Smooth muscle cell (in vitro differentiated cells): ENCODE measurements at regions not wholly inside any gene's neighbourhood (a gene's known extent, or its start where the extent isn't known, plus 50 kb on each side); places are given as distances from the start of the nearest gene placed in this dataset.

Experiments
- DNase-seq: peaks from one replicate; lab custom pipeline; 2025; ENCODE audit not compliant: unreplicated experiment; lab: John Stamatoyannopoulos, UW
- H2AFZ ChIP-seq: fragments of 200-600 bp; sonication (generic); 2 replicates; pipeline ENCODE4 v1.6.0; 2016; ENCODE audit warnings: antibody characterized with exemption, low read depth, mild to moderate bottlenecking
- H3F3A ChIP-seq: fragments of 200-600 bp; sonication (generic); 2 replicates; pipeline ENCODE4 v1.6.0; 2017; ENCODE audit warnings: antibody characterized with exemption, low read depth
- H3K27ac ChIP-seq: fragments of 200-600 bp; sonication (generic); 2 replicates; pipeline ENCODE4 v1.5.1; 2016; ENCODE audit warnings: low read depth, mild to moderate bottlenecking
- H3K27me3 ChIP-seq: fragments of 200-600 bp; sonication (generic); 2 replicates; pipeline ENCODE4 v1.6.1; 2016; ENCODE audit warnings: low read depth, mild to moderate bottlenecking
- H3K36me3 ChIP-seq: fragments of 200-600 bp; sonication (generic); 2 replicates; pipeline ENCODE4 v1.5.1; 2016; ENCODE audit warnings: low read depth
- H3K4me1 ChIP-seq: fragments of 200-600 bp; sonication (generic); 2 replicates; pipeline ENCODE4 v1.5.1; 2016; ENCODE audit warnings: low read depth
- H3K4me2 ChIP-seq: fragments of 200-600 bp; sonication (generic); 2 replicates; pipeline ENCODE4 v1.6.0; 2016; ENCODE audit warnings: mild to moderate bottlenecking
- H3K4me3 ChIP-seq: fragments of 200-600 bp; sonication (generic); 2 replicates; pipeline ENCODE4 v1.5.1; 2016; ENCODE audit warnings: mild to moderate bottlenecking
- H3K79me2 ChIP-seq: fragments of 200-600 bp; sonication (generic); 2 replicates; pipeline ENCODE4 v1.6.0; 2016; ENCODE audit warnings: low read depth, mild to moderate bottlenecking
- H3K9ac ChIP-seq: fragments of 200-600 bp; sonication (generic); 2 replicates; pipeline ENCODE4 v1.6.0; 2016; ENCODE audit warnings: low read depth
- H3K9me3 ChIP-seq: fragments of 200-600 bp; sonication (generic); replicated peaks from 2 replicates; pipeline ENCODE4 v1.5.1; 2016; ENCODE audit warnings: low read depth
- H4K20me1 ChIP-seq: fragments of 200-600 bp; sonication (generic); 2 replicates; pipeline ENCODE4 v1.6.0; 2016; ENCODE audit warnings: low read depth
- CTCF ChIP-seq: fragments of 200-600 bp; sonication (generic); IDR thresholded peaks from 2 replicates; pipeline ENCODE4 v1.5.1; 2017; ENCODE audit warnings: borderline replicate concordance, mild to moderate bottlenecking, antibody characterized with exemption; ENCODE audit not compliant: insufficient read depth, poor library complexity, severe bottlenecking
- WGBS: methylation state at CpG from one replicate; pipeline ENCODE4 v1.1.7; 2016; ENCODE audit warnings: low lambda C conversion rate; 5-methylcytosine and 5-hydroxymethylcytosine counted together

- H3K27ac ChIP-seq: peak overlapping the region; percentile 9
- DNase-seq: no peak
- no peaks in the 10 kb centered on the region for H3K4me1 ChIP-seq
- no peak overlapping the region for H3K4me3 ChIP-seq
- H3K4me2 ChIP-seq: peak overlapping the region; percentile 24
- no peaks in the 10 kb centered on the region for H3K9me3 ChIP-seq
- H3K9ac ChIP-seq: no peak overlapping the region
- no peaks in the 10 kb centered on the region for H3K36me3 ChIP-seq
- no peak overlapping the region for H2AFZ ChIP-seq
- no peaks in the 10 kb centered on the region for H3K27me3 ChIP-seq
- no peaks in the 10 kb centered on the region for H3F3A ChIP-seq
- no peaks in the 10 kb centered on the region for H3K79me2 ChIP-seq
- no peaks in the 10 kb centered on the region for H4K20me1 ChIP-seq
- no peak for TF ChIP-seq CTCF
Observed at GRCh38 chr6:147759536-147759935, 251.0 kb downstream of the SAMD5 start.

- no peak for DNase-seq
Observed at GRCh38 chr6:147765541-147765940, 257.1 kb downstream of the SAMD5 start.

GRCh38 chr6:147768969-147769368 is 260.5 kb downstream of the SAMD5 start:
- Histone ChIP-seq H3K4me3 (no peak overlapping the region), H2AFZ (no peak overlapping the region), H3K9me3 (no peaks in the 10 kb centered on the region), H3K79me2 (no peaks in the 10 kb centered on the region), H3K27me3 (no peaks in the 10 kb centered on the region), H3K36me3 (no peaks in the 10 kb centered on the region), H3K4me2 (no peak overlapping the region), H3K9ac (no peak overlapping the region), H3K27ac (no peak overlapping the region), H3F3A (no peaks in the 10 kb centered on the region), H4K20me1 (no peaks in the 10 kb centered on the region), H3K4me1 (no peaks in the 10 kb centered on the region)
- DNase-seq: no peak
- TF ChIP-seq CTCF: no peak
- WGBS: 92% methylated on average over 5 of the region's 5 CpGs

More at GRCh38 chr6:147765541-147765940, 257.1 kb downstream of the SAMD5 start:
- TF ChIP-seq CTCF: no peak
- Histone ChIP-seq H3K27me3 (no peaks in the 10 kb centered on the region), H3K4me1 (no peaks in the 10 kb centered on the region), H3K27ac (no peak overlapping the region), H2AFZ (no peak overlapping the region), H3K9me3 (no peaks in the 10 kb centered on the region), H3K4me2 (no peak overlapping the region), H3K4me3 (no peak overlapping the region), H3F3A (no peaks in the 10 kb centered on the region), H3K79me2 (no peaks in the 10 kb centered on the region), H3K36me3 (no peaks in the 10 kb centered on the region), H4K20me1 (no peaks in the 10 kb centered on the region), H3K9ac (no peak overlapping the region)
- WGBS: 75% methylated on average over 5 of the region's 5 CpGs

- Histone ChIP-seq H3K4me1 (no peaks in the 10 kb centered on the region), H3K9me3 (no peaks in the 10 kb centered on the region), H3K9ac (no peak overlapping the region), H3K27ac (no peak overlapping the region), H3K4me2 (no peak overlapping the region), H3K4me3 (no peak overlapping the region), H3K79me2 (no peaks in the 10 kb centered on the region), H3K36me3 (no peaks in the 10 kb centered on the region), H4K20me1 (no peaks in the 10 kb centered on the region), H3K27me3 (no peaks in the 10 kb centered on the region), H3F3A (no peaks in the 10 kb centered on the region), H2AFZ (no peak overlapping the region)
- TF ChIP-seq CTCF: no peak
- WGBS: 69% methylated on average over 4 of the region's 4 CpGs
- DNase-seq: no peak
Observed at GRCh38 chr6:147769496-147770087, 261.1 kb downstream of the SAMD5 start.
